ENCODE measurements at regions not wholly inside any gene's neighbourhood (a gene's known extent, or its start where the extent isn't known, plus 50 kb on each side); places are given as distances from the start of the nearest gene placed in this dataset.

- no peak for DNase-seq
- Histone ChIP-seq H2BK5ac (ENCODE audit: low read depth, low read length, poor library complexity) (no peak overlapping the region), H2BK12ac (ENCODE audit: low read length) (no peak overlapping the region), H2AFZ (ENCODE audit: insufficient read depth, low read length, poor library complexity) (no peak overlapping the region), H4K12ac (ENCODE audit: low read depth, low read length) (no peak overlapping the region), H4K91ac (ENCODE audit: low read depth, low read length) (no peak overlapping the region), H3K27ac (ENCODE audit: low read depth, low read length) (no peak overlapping the region), H3K4me2 (ENCODE audit: low read length) (no peak overlapping the region), H3K9ac (ENCODE audit: low read length) (no peak overlapping the region), H2BK120ac (ENCODE audit: insufficient read depth, low read length, poor library complexity) (no peak overlapping the region), H3K36me3 (ENCODE audit: control insufficient read depth in 1 of 2, insufficient read depth in 2 of 2, low read length in 2 of 2) (no peaks in the 10 kb centered on the region), H3K9me3 (ENCODE audit: insufficient read depth, low read depth, low read length) (peaks cover 6% of the 10 kb centered on the region), H2AK5ac (ENCODE audit: low read length) (no peak overlapping the region), H3K23ac (ENCODE audit: low read length) (no peak overlapping the region), H3K79me1 (ENCODE audit: low read length) (no peaks in the 10 kb centered on the region), H3K4ac (ENCODE audit: low read depth, low read length) (no peak overlapping the region), H3K14ac (ENCODE audit: low read length) (no peak overlapping the region), H3K27me3 (ENCODE audit: insufficient read depth, low read length) (no peaks in the 10 kb centered on the region), H3K4me1 (ENCODE audit: control insufficient read depth in 1 of 2, insufficient read depth in 2 of 2, low read length in 2 of 2) (peaks cover 7 to 10% of the 10 kb centered on the region in 2 experiments), H4K8ac (ENCODE audit: low read depth, low read length) (no peak overlapping the region), H3K4me3 (ENCODE audit: low read depth, low read length) (no peak overlapping the region), H3K79me2 (ENCODE audit: control insufficient read depth, insufficient read depth, low read length, poor library complexity) (no peaks in the 10 kb centered on the region), H3K18ac (ENCODE audit: low read length) (no peak overlapping the region)
- 100% methylated on average over 1 of the region's 13 CpGs for WGBS (ENCODE audit: extremely low coverage, insufficient coverage, insufficient read length)
These were observed 80.0 kb downstream of the SLC2A10 start for GRCh38 chr20:46789339-46790028.

- WGBS (ENCODE audit: extremely low coverage, insufficient coverage, insufficient read length): no CpG with 5 or more reads among the region's 10 CpGs
These were observed 82.4 kb downstream of the SLC2A10 start for GRCh38 chr20:46791722-46792416.

GRCh38 chr20:46797206-46797605, 87.8 kb downstream of the SLC2A10 start:
- peaks cover 4% of the 10 kb centered on the region for H3K9me3 ChIP-seq (ENCODE audit: insufficient read depth, low read depth, low read length)
- peaks cover 2 to 5% of the 10 kb centered on the region in 2 experiments for H3K4me1 ChIP-seq (ENCODE audit: control insufficient read depth in 1 of 2, insufficient read depth in 2 of 2, low read length in 2 of 2)
- no peak overlapping the region for H2BK5ac ChIP-seq (ENCODE audit: low read depth, low read length, poor library complexity)
- no peak overlapping the region for H3K4me2 ChIP-seq (ENCODE audit: low read length)
- no peak overlapping the region for H3K9ac ChIP-seq (ENCODE audit: low read length)
- H3K79me1 ChIP-seq (ENCODE audit: low read length): no peaks in the 10 kb centered on the region
- H2AFZ ChIP-seq (ENCODE audit: insufficient read depth, low read length, poor library complexity): no peak overlapping the region
- H3K18ac ChIP-seq (ENCODE audit: low read length): no peak overlapping the region
- H3K36me3 ChIP-seq (ENCODE audit: control insufficient read depth in 1 of 2, insufficient read depth in 2 of 2, low read length in 2 of 2): no peaks in the 10 kb centered on the region
- H4K91ac ChIP-seq (ENCODE audit: low read depth, low read length): no peak overlapping the region
- no peak overlapping the region for H2AK5ac ChIP-seq (ENCODE audit: low read length)
- no peaks in the 10 kb centered on the region for H3K27me3 ChIP-seq (ENCODE audit: insufficient read depth, low read length)
- H3K4ac ChIP-seq (ENCODE audit: low read depth, low read length): no peak overlapping the region
- H3K4me3 ChIP-seq (ENCODE audit: low read depth, low read length): no peak overlapping the region
- no peaks in the 10 kb centered on the region for H3K79me2 ChIP-seq (ENCODE audit: control insufficient read depth, insufficient read depth, low read length, poor library complexity)
- H4K12ac ChIP-seq (ENCODE audit: low read depth, low read length): no peak overlapping the region
- H3K27ac ChIP-seq (ENCODE audit: low read depth, low read length): no peak overlapping the region
- H2BK12ac ChIP-seq (ENCODE audit: low read length): no peak overlapping the region
- DNase-seq: peak; percentile 76 to 87
- WGBS (ENCODE audit: extremely low coverage, insufficient coverage, insufficient read length): no CpG with 5 or more reads among the region's 5 CpGs
- H4K8ac ChIP-seq (ENCODE audit: low read depth, low read length): no peak overlapping the region
- H2BK120ac ChIP-seq (ENCODE audit: insufficient read depth, low read length, poor library complexity): no peak overlapping the region
- H3K23ac ChIP-seq (ENCODE audit: low read length): no peak overlapping the region
- no peak overlapping the region for H3K14ac ChIP-seq (ENCODE audit: low read length)

More at GRCh38 chr20:46791722-46792416, 82.4 kb downstream of the SLC2A10 start:
- H2BK5ac ChIP-seq (ENCODE audit: low read depth, low read length, poor library complexity): no peak overlapping the region
- H3K27ac ChIP-seq (ENCODE audit: low read depth, low read length): no peak overlapping the region
- H3K36me3 ChIP-seq (ENCODE audit: control insufficient read depth in 1 of 2, insufficient read depth in 2 of 2, low read length in 2 of 2): no peaks in the 10 kb centered on the region
- no peak overlapping the region for H3K4me3 ChIP-seq (ENCODE audit: low read depth, low read length)
- peaks cover 2 to 5% of the 10 kb centered on the region in 2 experiments for H3K4me1 ChIP-seq (ENCODE audit: control insufficient read depth in 1 of 2, insufficient read depth in 2 of 2, low read length in 2 of 2)
- no peak overlapping the region for H2BK120ac ChIP-seq (ENCODE audit: insufficient read depth, low read length, poor library complexity)
- H2BK12ac ChIP-seq (ENCODE audit: low read length): no peak overlapping the region
- H3K9me3 ChIP-seq (ENCODE audit: insufficient read depth, low read depth, low read length): peaks cover 6% of the 10 kb centered on the region
- H4K8ac ChIP-seq (ENCODE audit: low read depth, low read length): no peak overlapping the region
- H4K91ac ChIP-seq (ENCODE audit: low read depth, low read length): no peak overlapping the region
- no peak overlapping the region for H3K14ac ChIP-seq (ENCODE audit: low read length)
- no peaks in the 10 kb centered on the region for H3K79me1 ChIP-seq (ENCODE audit: low read length)
- H2AFZ ChIP-seq (ENCODE audit: insufficient read depth, low read length, poor library complexity): no peak overlapping the region
- no peak overlapping the region for H3K4ac ChIP-seq (ENCODE audit: low read depth, low read length)
- no peaks in the 10 kb centered on the region for H3K27me3 ChIP-seq (ENCODE audit: insufficient read depth, low read length)
- no peak overlapping the region for H3K4me2 ChIP-seq (ENCODE audit: low read length)
- no peak overlapping the region for H3K9ac ChIP-seq (ENCODE audit: low read length)
- no peaks in the 10 kb centered on the region for H3K79me2 ChIP-seq (ENCODE audit: control insufficient read depth, insufficient read depth, low read length, poor library complexity)
- H3K18ac ChIP-seq (ENCODE audit: low read length): no peak overlapping the region
- H2AK5ac ChIP-seq (ENCODE audit: low read length): no peak overlapping the region
- H4K12ac ChIP-seq (ENCODE audit: low read depth, low read length): no peak overlapping the region
- no peak for DNase-seq
- H3K23ac ChIP-seq (ENCODE audit: low read length): no peak overlapping the region

GRCh38 chr20:46798430-46798829, 89.0 kb downstream of the SLC2A10 start:
- H4K91ac ChIP-seq (ENCODE audit: low read depth, low read length): no peak overlapping the region
- H2BK12ac ChIP-seq (ENCODE audit: low read length): no peak overlapping the region
- H3K14ac ChIP-seq (ENCODE audit: low read length): no peak overlapping the region
- peaks cover 4% of the 10 kb centered on the region for H3K9me3 ChIP-seq (ENCODE audit: insufficient read depth, low read depth, low read length)
- no peak overlapping the region for H4K8ac ChIP-seq (ENCODE audit: low read depth, low read length)
- H3K4me2 ChIP-seq (ENCODE audit: low read length): no peak overlapping the region
- no peak overlapping the region for H2BK5ac ChIP-seq (ENCODE audit: low read depth, low read length, poor library complexity)
- no peak overlapping the region for H2AFZ ChIP-seq (ENCODE audit: insufficient read depth, low read length, poor library complexity)
- no peak overlapping the region for H3K4me3 ChIP-seq (ENCODE audit: low read depth, low read length)
- no peaks in the 10 kb centered on the region for H3K36me3 ChIP-seq (ENCODE audit: control insufficient read depth in 1 of 2, insufficient read depth in 2 of 2, low read length in 2 of 2)
- no peaks in the 10 kb centered on the region for H3K79me2 ChIP-seq (ENCODE audit: control insufficient read depth, insufficient read depth, low read length, poor library complexity)
- no peak overlapping the region for H2BK120ac ChIP-seq (ENCODE audit: insufficient read depth, low read length, poor library complexity)
- peaks cover 2 to 5% of the 10 kb centered on the region in 2 experiments for H3K4me1 ChIP-seq (ENCODE audit: control insufficient read depth in 1 of 2, insufficient read depth in 2 of 2, low read length in 2 of 2)
- no peak overlapping the region for H3K4ac ChIP-seq (ENCODE audit: low read depth, low read length)
- no peak overlapping the region for H3K27ac ChIP-seq (ENCODE audit: low read depth, low read length)
- H3K27me3 ChIP-seq (ENCODE audit: insufficient read depth, low read length): no peaks in the 10 kb centered on the region
- H3K9ac ChIP-seq (ENCODE audit: low read length): no peak overlapping the region
- DNase-seq: no peak
- H3K23ac ChIP-seq (ENCODE audit: low read length): no peak overlapping the region
- no peak overlapping the region for H3K18ac ChIP-seq (ENCODE audit: low read length)
- H2AK5ac ChIP-seq (ENCODE audit: low read length): no peak overlapping the region
- no CpG with 5 or more reads among the region's 6 CpGs for WGBS (ENCODE audit: extremely low coverage, insufficient coverage, insufficient read length)
- H3K79me1 ChIP-seq (ENCODE audit: low read length): no peaks in the 10 kb centered on the region
- no peak overlapping the region for H4K12ac ChIP-seq (ENCODE audit: low read depth, low read length)

Data from trophoblast cell (in vitro differentiated cells and primary cell).